GF-D8 (cell line): ENCODE measurements at regions not wholly inside any gene's neighbourhood (a gene's known extent, or its start where the extent isn't known, plus 50 kb on each side); places are given as distances from the start of the nearest gene placed in this dataset.

Source experiments
- DNase-seq: peaks from one replicate; lab custom pipeline; 2025; lab: John Stamatoyannopoulos, UW

DNA sequence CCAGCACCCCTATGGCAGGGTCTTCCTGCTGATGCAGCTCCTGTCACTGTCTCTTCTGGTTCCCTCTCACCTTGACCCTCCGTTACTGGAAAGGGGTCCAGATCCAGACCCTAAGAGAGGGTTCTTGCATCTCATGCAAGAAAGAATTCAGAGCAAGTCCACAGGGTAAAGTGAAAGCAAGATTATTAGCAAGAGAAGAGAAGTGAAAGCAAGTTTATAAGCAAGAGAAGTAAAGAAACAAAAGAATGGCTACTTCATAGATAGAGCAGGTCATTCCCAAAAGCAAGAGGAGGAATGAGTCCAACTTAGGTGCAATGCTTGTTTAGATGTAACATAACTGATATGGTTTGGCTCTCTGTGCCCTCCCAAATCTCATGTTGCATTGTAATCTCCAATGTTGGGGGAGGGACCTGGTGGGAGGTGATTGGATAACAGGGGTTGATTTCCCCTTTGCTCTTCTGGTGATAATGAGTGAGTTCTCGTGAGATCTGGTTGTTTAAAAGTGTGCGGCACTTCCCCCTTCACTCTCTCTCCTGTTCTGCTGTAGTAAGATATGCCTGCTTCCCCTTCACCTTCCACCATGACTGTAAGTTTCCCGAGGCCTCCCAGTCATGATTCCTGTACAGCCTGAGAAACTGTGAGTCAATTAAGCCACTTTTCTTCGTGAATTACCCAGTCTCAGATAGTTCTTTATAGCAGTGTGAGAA is 183.3 kb downstream of the MED10 start:
- DNase-seq = no peak

DNA sequence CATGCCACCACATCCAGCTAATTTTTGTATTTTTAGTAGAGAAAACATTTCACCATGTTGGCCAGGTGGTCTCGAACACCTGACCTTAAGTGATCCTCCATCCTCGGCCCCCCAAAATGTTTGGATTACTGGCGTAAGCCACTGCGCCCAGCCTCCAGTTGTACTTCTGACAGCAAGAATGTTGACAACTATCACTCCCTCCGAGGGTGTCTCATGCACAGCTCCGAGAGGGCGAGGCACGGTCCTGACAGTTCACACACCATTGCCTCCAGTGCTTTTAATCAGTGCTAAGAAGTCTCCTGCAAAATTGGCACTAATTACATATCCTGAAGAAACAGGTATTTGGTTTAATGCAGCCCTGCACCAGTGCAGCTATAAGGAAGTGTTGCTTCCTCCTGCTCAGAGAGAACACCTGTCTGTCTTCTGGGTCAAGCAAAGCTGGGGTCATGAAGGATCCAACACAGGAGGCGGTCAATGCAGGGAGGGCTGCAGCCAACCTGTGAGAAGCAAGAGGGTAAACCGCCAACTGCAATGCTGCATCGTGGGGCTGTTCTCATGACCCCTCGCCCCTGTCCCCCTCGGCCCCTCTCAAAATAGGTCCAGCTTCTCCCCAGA is 184.0 kb downstream of the MED10 start:
- DNase-seq = no peak

DNA sequence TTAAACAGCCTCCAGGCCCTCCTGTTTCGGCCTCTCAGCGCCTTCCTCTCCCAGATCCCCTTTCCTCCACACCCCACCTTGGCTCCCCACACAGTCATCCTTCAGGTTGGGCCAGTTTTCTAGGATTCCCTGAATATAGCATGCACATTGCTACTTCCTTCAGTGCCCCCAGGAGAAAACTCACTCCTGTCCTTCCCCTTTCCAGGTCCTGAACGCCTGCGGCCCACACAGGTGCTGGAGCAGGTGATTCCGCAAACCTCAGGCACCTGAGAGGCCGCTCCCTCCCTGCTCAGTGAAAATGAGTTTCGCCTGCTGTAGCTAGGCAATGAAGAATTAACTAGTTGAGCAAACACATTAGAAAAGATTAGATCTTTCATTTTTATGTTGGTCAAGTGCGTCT is 185.0 kb downstream of the MED10 start:
- no peak for DNase-seq

DNA sequence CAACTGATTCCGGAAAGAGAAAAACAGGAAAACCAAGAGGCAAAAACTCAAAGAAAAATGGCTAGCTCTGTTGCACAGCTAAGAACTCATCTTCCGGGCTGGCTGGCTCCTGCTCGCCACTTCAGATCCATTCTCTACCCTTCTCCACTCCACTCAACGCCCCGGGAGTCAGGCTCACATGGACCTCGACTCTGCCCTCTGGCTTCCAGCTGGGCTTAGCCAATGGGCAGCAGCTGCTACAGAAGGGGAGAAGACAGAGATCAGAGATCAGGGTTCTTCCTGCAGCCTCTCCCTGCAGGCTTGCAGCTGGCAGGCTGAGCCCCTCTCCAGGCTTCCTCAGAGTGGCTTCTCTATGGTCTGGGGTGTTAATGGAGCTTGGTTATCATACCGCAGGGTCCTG is 187.5 kb downstream of the MED10 start:
- DNase-seq = no peak

DNA sequence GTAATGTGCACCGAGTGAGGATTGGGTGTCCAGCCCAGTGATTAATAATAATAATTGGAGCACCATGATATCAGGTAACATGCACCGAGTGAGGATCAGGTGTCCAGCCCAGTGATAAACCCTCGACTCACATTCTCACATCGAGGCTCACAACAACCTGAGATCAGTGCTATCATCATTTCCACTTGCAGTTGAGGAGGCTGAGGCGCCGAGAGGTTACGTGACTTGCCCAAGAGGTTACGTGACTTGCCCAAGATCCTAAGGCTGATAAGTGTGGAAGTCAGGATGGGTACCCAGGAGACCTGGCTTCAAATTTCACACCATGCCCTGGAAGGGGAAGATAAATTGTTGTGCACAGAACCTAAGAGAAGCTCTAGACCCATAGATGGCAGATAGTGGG is 189.4 kb downstream of the MED10 start:
- no peak for DNase-seq

DNA sequence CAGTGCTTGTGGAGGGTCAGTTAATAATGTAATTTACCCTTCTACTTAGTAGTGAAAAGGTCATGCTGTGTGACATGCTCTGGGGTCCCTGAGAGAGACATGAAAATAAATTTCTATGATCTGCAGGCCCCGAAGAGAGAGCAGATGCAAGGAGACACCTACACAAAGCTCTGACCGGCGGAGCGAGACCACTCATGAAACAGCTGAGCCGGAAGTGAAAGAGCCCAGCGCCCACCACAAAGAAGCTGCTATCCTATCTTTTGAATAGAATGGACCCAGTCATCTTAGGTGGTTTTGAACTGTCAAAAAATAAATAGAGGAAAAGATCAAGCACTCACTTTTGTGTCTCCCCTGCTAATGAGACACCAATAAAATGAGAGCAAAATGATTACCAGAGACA is 190.0 kb downstream of the MED10 start:
- no peak for DNase-seq

DNA sequence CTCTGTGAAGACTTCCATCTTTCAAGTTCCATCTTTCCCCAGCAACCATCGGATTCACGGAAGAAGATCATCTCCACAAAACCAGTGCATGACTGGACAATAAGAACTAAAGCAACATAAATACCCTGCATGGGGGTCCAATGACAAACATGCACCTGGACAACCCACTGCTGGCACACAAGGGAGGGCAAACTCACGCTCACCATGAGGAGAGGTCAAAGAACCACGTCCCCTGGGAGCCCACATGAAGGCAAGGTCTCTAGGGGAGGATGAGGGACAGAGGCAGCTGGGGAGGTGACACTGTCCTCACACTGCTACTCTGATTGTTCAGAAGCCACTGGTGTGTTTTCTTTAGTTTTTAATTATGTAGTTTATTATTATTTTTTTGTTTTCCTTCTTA is 190.8 kb downstream of the MED10 start:
- no peak for DNase-seq

DNA sequence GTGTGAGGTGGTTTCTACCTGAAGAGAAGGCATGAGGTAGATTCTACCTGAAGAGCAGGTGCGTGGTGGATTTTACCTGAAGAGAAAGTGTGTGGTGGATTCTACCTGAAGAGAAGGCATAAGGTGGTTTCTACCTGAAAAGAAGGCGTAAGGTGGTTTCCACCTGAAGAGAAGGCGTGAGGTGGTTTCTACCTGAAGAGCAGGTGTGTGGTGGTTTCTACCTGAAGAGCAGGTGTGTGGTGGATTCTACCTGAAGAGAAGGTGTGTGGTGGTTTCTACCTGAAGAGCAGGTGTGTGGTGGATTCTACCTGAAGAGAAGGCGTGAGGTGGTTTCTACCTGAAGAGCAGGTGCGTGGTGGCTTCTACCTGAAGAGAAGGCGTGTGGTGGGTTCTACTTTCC is 192.8 kb downstream of the MED10 start:
- DNase-seq = no peak

DNA sequence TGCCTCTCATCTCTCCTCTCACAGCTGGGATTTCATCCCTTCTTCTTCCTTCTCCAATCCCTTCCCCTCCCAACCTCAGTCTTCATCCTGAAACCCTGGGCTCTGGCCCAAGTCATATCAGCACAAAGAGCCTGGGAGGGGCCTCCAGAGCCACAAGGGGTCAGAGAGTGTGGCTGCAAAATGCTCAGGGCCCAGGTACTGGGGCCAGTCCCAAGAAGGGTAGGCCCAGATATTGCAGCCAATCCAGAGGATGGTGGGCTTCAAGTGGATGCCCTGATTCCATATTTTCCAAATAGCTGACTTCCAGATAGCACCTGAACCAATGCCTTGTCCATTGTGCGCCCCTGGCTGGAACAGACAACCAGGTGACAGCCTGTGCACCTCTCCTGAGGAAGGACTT is 193.9 kb downstream of the MED10 start:
- no peak for DNase-seq

DNA sequence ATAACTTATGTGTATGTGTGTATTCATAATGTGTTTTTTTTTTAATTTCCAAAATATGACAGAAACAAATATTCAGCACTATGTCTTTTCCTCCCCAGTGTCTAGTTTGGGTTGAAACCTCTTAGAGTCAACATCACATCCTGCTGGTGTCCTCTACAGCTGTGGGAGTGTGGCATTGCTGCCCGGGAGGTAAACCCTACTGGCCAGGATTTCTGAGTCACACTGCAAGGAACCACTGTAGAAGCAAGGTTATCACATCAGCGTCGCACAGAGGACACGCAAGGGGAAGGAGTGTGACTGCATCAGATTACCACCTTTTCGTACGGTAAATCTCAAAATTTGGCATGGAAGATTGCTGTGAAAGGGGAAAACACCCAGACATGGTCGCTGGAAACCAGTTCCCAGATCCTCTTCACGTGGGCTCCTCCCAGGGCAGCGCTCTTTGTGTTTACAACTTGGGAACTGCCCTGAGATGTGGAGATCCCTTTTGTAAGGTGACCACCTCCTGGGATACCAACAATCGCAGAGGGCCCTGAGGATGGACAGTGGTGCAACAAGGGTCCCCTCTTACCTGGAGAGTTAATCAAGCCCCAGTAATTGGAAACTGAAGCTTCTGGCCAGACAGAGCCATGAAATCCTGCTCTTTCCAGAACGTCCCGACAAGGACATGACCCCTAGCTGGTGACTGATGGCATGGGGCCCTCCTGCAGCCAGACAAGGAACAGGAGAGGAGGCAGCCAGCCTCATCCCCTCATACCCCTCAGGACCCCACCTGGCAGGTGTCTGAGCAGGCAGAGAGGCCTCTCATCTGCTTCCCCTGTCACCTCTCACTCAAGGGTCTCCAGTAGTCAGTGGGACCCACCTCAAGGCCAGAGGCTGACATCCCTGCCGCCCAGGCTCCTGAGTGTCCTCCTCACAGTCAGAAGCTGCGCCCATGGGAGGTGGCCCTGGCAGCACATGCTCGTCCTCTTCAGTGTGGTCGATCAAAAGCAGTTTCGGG is 194.7 kb downstream of the MED10 start:
- DNase-seq = no peak

DNA sequence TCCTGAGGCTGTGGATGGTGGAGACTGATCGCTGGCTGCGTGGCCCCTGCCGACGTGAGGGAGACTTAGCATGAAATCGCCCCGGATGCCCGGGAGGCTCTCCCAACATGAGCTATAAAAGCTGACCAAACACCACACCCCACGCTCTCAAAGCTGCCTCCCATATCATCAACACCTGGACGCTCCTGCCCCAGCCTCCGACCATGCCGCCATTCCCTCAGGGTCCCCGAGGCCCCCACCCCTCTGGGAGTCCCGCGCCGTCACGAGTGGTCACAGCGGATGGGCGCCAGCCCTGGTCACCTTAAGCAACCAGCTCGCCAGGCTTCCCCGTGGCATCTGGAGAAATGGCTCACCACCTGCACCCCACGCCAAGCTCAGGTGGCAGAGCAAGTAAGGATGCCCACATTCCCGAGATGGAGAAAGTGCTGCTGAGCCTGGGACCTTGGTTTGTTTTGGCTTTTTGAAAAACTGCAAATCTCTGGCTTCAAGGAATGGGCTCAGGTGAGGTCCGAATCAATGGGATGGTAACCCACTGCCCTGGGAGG is 196.0 kb downstream of the MED10 start:
- DNase-seq = no peak

DNA sequence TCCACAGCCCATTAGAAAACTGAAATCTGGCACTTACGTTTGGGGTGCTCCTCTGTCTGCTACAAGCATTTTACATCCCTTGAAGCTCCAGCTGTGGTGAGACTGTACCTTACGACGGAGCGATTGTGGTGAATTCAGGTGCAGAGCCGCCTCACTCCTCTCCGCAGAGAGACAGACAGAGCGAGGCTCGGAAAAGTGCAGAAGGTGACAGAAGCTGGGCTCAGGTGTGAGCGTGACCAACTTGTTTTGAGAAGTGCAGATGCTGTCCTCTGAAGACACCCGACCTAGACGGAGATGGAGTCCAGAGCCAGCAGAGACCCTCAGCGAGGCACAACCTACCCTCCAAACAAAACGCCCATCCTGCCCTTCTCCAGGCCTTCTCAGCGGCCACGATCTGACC is 196.5 kb downstream of the MED10 start:
- DNase-seq = no peak

DNA sequence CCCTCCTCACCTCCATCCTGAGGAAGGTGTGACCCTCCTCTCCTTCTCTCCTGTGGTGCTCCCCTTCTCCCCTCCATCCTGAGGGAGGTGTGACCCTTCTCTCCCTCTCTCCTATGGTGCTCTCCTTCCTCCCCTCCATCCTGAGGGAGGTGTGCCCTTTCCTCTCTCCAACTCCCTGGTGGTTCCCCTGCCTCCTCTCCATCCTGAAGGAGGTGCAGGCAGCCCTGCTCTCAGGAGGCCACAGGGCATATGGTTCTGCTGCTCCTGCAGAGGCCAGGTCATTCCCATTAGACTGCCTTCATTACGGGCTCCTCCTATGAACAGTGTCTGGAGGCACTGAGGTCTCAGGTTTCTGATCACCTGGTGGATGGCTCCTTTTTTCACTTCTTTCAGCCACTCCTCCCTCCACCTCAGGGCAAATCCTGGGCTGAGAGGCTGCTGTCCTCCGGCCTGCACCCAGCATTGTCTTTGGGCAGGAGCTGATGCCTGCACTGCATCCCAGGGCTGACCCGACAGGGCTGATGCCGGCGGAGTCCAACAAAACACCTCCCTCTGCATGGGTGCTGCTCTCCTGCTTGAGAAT is 197.1 kb downstream of the MED10 start:
- DNase-seq = no peak

DNA sequence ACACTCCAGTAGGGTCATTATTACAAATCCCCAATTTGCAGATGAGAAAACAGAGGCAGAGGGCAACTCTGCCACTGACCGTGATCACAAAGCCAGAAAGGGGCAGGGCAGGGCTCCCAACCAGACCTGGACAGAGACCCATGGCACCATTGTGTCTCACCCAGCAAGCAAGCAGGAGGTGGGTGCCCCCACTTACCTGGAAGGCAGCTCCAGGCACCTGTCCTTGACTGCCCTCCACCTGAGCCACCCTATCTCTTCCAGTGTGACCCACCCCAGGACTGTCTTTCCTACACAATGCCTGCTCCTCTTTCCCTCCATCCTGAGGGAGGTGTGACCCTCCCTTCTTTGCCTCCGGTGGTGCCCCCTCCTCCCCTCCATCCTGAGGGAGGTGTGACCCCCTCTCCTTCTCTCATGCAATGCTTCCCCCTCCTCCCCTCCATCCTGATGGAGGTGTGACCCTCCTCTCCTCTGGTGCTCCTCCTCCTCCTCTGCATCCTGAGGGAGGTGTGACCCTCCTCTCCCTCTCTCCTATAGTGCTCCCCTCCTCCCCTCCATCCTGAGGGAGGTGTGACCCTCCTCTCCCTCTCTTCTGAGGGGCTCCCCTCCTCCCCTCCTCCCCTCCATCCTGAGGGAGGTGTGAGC is 198.0 kb downstream of the MED10 start:
- no peak for DNase-seq

DNA sequence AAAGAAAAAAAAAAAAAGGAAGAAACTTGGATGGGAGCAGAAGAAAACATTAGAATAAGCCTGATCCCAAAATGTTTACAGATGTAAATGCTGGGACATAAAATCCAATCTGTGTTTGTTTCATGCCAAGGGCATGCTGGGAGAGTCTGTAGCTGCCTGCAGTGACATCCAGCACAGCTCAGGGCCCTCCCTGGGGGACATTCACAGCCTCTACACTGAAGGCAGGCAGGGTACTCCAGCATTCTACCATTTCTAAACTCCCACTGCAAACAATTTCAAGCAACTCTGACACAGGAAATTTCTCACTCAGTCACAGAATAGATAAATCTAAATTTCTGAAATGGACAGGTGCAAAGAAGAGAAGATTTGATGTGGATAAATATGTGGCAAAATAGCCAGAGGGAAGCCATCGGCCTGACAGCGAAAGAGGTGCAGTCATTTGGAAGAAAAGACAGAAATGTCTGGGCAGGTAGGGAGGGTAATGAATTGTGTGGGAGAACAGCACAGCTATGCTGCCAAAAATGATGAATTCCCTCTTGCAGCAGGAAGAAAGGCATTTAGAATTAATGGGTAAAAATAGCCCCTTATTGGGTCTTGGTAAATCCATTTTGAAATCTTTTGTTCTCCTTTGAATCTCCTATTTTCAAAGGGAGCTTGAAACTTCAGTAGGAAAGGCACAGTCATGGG is 199.4 kb downstream of the MED10 start:
- DNase-seq = no peak

DNA sequence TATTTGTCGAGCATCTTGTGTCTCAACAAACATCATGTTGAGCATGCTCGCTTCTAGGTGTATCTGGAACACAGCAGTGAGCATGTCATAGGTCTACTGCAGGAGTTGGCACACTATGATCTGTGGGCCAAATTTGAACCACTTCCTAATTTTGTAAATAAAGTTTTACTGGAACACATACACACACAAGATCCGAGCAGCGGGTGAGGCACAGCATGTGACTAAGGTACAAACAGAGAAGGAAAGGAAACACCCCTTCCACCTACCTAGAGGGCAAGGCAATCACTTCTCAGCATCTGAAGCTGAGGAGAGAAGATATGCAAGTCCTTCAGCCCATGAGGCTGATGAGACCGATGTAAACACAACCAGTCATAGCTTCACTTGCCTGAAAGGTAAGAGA is 200.4 kb downstream of the MED10 start:
- DNase-seq = no peak

DNA sequence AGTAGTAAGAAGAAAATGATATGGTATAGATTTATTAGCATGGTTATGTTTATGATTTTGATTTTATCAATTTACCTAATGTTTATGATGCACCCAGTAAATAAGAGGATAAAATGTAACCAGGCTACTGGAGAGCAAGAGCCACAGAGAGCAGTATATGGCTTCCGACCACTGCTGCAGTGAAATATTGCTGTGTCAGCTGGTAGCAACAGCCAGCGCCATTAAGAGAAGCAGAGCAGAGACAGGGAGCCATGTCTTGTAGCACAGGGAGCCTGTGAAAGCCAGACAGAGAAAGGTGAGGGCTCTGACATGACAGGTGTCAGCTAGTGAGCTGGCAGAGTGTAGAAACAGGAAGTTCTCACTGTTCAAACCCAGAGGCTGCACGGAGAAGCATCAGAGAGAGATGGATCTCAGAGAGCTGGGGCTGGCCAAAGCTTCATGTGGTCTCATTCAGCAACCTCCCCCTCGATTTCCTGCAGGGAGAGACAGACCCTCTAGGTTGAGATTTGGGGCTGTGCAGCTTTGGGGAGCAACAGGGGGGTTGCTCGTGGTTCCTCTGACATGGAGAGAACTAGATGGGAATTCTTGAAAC is 202.1 kb downstream of the MED10 start:
- no peak for DNase-seq

DNA sequence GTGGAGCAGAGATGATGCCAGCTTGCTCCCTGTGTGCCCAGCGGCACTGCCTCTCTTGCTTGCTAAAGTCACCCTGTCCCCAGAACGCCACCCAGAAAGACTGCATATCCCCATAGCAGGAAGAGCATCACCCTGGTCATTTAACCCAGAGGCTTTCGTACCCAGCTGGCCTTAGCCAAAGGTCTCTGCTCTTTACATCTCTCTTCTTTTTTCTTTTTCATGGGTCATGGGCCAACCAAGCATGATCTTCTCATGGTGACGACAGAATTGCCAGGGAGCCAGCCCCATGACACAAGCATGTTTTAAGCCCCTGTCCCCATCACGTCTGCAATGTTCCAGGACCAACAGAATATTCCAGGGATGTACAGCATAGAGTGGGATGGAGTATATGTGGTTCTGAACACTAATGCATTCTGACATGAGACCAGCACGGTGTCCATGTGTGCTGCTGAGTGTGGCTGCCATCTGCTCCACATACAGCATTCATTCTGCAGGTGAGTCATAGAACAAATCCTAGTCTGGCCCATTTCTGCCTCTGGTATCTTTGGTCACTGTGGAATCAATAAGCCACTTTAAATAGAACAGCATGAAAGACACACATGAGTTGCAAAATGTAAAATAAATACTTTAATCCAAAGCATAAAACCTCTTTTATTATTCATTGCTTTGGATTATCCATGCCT is 203.0 kb downstream of the MED10 start:
- DNase-seq = no peak

DNA sequence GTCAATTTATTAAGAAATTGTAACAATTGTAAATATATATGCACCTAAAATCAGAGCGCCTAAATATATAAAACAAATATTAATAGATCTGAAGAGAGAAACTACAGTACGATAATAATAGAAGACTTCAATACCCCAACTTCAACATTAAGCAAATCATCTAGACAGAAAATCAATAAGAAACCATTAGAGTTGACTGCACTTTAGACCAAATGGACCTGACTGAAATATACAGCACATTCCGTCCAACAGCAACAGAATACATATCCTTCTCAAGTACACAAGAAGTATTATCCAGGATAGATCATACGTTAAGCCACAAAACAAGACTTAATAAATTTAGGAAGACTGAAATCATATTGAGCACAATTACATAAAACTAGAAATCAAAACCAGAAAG is 208.7 kb downstream of the MED10 start:
- DNase-seq = no peak
